Germinal center (tissue), 1 donor: ENCODE measurements at regions not wholly inside any gene's neighbourhood (a gene's known extent, or its start where the extent isn't known, plus 50 kb on each side); places are given as distances from the start of the nearest gene placed in this dataset.

ENCODE experiments used
- DNase-seq: peaks from one replicate; pipeline ENCODE4 v3.0.0; 2012; ENCODE audit warnings: mixed read lengths, low spot score

DNA sequence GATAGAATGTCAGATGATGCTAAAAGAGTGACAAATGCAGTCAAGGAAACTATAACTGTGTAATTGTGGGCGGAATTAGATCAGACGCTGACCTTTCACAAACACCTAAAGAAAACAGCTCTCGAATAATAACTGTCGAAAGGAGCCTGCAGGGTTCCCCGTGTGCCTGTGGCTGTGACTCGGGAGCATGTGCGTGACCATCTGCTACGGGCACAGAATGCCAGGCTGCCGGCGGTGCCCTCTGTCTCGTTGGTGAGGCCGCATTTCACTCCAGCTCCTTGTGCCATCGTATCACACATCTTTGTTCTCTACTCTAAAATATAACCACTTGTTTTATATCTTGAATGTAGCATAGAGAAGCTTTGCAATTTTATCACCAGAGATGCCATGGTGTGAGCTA lies 267.8 kb upstream of the FMN2 start:
- DNase-seq, result no peak

GRCh38 chr1:239826211-239826610 lies 265.5 kb upstream of the FMN2 start:
- no peak for DNase-seq

GRCh38 chr1:239826736-239827135 lies 264.9 kb upstream of the FMN2 start:
- DNase-seq, result no peak

GRCh38 chr1:239829535-239829934 lies 262.1 kb upstream of the FMN2 start:
- no peak for DNase-seq

- DNase-seq, result no peak
These were observed 259.9 kb upstream of the FMN2 start for GRCh38 chr1:239831577-239832355.

GRCh38 chr1:239833723-239834122 lies 258.0 kb upstream of the FMN2 start:
- no peak for DNase-seq

GRCh38 chr1:239835946-239836440 lies 255.7 kb upstream of the FMN2 start:
- no peak for DNase-seq

DNA sequence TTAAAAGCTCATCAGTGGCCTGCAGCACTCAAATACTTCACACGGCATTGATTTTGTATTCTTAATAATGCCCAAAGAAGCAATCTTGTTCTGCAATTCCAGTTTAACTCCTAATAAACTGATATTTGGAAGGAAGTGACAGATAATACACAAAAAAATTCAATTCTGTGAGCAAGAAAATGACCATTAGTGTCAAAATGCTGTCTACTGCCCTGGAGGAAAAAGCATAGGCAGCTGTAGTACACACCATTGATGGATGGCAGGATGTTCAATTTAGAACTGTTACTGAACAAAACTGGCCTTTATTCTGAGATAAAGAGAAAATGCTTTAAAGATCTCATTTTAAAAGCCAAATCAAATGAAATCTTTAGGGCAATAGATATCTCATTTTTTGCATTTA lies 251.3 kb upstream of the FMN2 start:
- no peak for DNase-seq

DNA sequence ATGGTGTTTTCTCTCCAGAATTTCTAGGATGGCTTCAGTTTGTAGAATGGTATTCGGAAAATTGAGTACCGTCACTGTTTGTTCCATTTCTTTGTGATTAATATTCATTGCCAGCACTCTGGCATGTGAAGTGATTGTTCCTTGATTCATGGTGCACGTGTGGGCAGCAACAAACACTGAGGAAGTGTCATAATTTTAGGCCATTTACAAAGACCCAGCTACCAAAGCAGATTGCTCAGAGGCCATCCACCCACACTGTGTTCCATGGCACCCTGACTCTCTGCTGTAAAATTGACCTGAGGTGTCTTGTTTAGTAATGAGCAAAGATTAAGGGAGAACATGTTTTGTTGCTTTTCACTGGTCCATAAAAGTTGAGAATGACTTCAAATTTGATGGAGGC lies 250.9 kb upstream of the FMN2 start:
- DNase-seq, result no peak

GRCh38 chr1:239841631-239842030 lies 250.1 kb upstream of the FMN2 start:
- no peak for DNase-seq

DNA sequence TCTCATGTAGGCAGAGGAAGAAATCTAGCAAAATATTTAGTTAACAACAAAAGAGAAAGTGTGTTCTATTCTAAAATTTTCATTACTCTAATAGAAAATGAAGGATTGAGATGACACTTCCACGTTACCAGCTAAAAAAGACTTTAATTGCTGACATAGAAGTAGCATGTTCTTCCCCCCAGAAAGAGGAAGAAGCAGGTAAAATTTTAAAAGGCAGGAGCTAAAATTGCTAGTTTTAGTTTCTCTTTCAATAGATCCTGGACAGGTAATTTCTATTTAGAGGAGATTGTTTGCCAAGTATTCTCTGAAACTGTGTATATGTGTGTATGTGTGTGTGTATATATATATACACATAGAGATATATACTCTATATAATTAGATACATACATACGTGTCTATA lies 248.1 kb upstream of the FMN2 start:
- no peak for DNase-seq

GRCh38 chr1:239844833-239845232 lies 246.8 kb upstream of the FMN2 start:
- DNase-seq, result no peak

GRCh38 chr1:239854922-239855321 lies 236.8 kb upstream of the FMN2 start:
- DNase-seq, result no peak

- DNase-seq, result no peak
These were observed 235.6 kb upstream of the FMN2 start for GRCh38 chr1:239856067-239856466.

GRCh38 chr1:239856924-239857323 lies 234.8 kb upstream of the FMN2 start:
- no peak for DNase-seq

DNA sequence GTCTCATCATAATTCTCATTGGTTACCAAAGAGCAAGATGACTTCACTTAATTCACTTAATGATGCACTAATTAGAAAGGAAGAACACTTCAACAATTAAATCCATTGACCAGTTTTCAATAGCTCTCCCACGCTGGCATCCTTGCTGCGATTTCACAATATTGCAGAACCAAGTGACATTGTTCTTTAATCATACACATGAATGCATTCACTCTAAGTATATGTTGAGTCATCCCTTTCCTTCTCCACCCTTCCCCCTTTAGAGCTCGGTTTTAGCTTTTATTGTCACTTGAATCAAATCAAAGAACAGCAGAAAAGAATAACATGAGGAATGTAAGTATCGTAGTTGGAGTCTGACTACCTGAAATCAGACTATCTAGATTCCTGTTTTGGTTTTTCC lies 233.6 kb upstream of the FMN2 start:
- no peak for DNase-seq

GRCh38 chr1:239858529-239858928 lies 233.2 kb upstream of the FMN2 start:
- DNase-seq, result no peak

DNA sequence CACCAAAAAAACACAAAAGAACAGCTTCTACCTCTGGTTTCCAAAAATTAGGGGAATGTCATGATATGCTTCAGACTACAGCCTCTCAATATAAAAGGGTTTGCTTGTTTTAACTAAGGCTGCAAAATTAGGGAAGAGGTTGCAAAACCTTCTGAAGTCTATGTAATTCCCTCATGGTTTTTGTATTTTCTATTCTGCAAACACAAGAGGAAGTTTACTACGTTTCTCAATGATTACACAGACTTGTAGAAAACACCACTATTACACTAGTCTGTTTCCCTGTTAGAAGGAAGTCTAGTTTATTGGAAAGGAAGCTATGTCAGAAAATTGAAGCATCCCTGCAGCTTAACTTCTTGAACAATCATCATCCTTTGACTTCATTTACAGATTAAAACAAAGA lies 229.7 kb upstream of the FMN2 start:
- no peak for DNase-seq

GRCh38 chr1:239868058-239868832 lies 223.4 kb upstream of the FMN2 start:
- DNase-seq, result no peak

- no peak for DNase-seq
These were observed 221.5 kb upstream of the FMN2 start for GRCh38 chr1:239870194-239870593.

DNA sequence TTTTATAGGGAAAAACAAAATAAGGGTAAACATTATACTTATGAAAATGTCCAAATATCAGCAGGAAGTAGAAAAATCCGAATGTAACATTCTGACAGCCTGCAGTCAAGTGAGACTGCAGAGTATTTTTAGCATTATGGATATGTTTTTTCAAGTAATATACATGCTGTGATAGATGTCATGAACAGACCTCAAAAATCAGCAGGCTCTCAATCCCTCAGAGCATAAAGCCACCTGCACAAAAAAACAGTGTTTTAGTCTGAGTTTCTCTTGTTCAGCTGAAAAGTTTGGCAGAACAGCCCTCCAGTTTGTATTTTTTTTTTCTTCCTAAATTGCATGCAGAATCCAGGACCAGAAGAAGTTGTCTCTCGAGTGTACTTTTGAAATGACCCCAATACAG lies 219.1 kb upstream of the FMN2 start:
- DNase-seq, result no peak

GRCh38 chr1:239874831-239875230 lies 216.9 kb upstream of the FMN2 start:
- DNase-seq, result no peak
